ENCODE measurements at regions not wholly inside any gene's neighbourhood (a gene's known extent, or its start where the extent isn't known, plus 50 kb on each side); places are given as distances from the start of the nearest gene placed in this dataset.
"Not testable (repeated sequence)": the region's sequence is repeated elsewhere in the genome, so short reads cannot be mapped to it uniquely, and the experiment has no call there.

DNA sequence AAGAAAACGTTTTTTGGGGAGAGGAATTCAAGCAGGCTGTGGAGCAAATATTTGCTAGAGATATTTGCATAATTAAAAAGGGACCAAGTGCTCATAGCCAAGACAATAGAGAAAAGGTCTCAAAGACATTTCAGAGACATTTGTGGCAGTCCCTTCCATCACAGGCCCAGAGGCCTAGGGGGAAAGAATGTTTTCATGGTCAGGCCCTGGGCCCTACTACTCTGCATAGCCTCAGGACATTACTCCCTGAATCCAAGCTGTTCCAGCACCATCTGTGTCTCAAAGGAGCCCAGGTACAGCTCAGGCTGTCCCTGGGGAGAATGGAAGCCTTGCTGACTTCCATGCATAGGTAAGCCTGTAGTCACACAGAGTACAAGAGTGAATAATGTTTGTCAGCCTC, 113.0 kb upstream of the KIF2A start:
- DNase-seq: no peak

- DNase-seq: not testable (repeated sequence)
Observed at GRCh38 chr5:62196532-62196931, 109.5 kb upstream of the KIF2A start.

DNA sequence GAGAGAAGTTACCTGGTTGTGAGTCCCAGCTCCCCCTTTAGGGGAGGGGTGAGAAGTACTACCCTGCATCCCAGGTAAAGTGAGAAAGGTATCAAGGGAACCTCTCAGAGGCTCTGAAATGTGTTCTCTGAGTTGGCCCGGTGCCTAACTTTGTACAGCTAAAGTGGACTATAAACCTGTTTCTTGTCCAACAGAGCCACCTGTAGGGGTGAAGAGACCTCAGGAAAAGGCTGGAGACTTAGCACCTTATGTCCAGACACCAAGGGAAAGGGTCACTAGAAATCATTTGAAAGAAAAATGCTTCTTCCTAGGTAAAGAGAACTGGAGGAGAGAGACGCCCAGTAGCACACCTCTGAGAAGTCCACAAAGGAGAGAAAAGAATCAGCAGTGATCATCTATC, 108.3 kb upstream of the KIF2A start:
- DNase-seq: no peak

DNA sequence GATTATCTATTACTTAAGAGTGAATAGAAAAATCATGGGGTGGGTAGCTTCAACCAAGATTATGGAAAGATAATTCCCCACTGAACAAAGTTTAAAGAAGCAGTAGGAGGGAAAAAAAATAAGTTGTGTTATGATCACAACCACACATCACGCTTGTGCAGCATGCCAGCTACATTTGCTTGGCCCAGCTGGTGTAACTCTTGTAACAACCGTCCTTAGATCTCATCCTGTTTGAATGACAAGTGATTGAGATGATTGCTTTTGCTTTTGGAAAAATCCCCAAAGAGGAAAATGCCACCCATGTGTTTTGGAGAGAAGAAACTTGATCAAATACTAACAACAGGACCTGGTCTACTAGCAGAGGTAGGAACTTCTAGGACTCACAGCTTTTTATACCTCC, 107.6 kb upstream of the KIF2A start:
- no peak for DNase-seq

DNA sequence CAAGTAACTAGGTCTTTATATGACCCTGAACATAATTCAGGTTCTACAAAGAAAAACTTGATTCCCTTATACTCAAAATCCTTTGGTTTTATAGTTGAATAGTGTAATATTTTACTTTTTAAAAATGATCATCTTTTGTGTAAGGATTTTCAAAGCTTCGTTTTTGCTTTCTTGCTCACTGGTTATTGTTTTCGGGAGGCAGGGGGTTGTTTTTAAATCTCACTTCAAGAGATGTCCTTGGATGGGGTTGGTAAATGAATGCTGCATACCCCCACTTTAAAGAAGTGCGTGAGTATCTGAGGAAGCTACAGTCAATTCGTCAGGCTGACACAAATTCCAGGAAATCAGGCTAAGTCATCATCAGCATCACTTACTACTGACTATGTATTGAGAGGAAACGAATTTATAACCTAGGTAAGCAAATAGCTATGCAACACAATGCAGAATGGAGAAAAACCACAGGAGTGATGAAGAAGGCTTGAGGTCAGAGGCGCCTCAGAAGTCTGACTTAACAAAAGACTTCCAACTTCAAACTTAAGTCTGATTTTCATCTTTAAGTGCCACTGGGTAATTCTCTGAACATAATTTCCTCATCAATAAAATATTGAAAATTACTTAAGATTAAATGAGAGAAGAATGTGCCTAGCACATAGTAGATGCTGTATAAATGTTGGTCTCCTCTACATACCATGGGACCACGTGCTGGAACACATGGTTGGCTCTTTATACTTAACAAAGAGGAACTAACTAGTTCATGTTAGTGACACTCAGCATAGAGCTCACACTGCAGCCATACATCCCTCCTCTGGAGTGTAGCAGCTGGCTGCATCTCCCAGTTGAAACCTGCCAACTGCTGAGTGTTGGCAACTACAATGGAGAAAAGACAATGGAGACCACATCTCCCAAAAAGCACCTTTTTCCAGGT, 106.0 kb upstream of the KIF2A start:
- DNase-seq: no peak

- DNase-seq: no peak
Observed at GRCh38 chr5:62206150-62206829, 99.7 kb upstream of the KIF2A start.

GRCh38 chr5:62208218-62208852, 97.7 kb upstream of the KIF2A start:
- DNase-seq: no peak

- DNase-seq: no peak
Observed at GRCh38 chr5:62211405-62211804, 94.6 kb upstream of the KIF2A start.

GRCh38 chr5:62212648-62213047, 93.4 kb upstream of the KIF2A start:
- DNase-seq: no peak

DNA sequence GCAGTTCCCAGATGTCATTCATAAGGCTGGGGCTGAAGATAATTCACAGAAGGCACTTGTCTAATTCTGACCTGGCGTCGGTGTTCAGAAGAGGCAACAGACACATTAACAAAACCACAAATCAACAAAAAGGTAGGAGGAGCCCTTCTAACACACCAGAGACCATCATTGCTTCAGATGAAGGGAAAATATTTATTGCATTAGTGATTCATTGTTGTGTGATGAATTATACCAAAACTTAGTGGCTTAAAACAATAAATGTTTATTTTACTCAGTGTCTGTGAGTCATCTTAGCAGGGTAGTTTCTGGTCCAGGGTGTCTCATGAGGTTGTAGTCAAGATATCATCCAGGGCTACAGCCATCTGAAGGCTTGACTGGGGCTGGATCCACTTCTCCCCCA, 91.3 kb upstream of the KIF2A start:
- no peak for DNase-seq

- not testable (repeated sequence) for DNase-seq
Observed at GRCh38 chr5:62216603-62217002, 89.4 kb upstream of the KIF2A start.

DNA sequence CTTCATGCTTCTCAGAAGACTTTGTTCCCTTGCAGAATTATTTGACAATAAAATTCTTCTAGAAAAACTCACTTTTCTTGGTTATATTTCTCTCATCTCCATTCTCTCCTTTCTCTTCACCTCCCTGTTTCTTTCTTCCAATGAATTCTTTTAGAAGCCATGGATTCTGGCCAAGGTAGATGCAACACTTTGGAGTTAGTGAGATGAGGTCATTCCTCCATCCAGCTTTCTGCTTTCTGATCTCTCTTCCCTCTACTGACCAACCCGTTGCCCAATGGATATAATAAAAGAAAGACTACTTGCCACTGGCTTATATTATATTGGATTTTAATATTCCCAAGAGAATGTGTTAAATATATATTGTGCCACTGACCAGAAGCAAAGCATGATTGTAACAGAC, 88.9 kb upstream of the KIF2A start:
- not testable (repeated sequence) for DNase-seq

DNA sequence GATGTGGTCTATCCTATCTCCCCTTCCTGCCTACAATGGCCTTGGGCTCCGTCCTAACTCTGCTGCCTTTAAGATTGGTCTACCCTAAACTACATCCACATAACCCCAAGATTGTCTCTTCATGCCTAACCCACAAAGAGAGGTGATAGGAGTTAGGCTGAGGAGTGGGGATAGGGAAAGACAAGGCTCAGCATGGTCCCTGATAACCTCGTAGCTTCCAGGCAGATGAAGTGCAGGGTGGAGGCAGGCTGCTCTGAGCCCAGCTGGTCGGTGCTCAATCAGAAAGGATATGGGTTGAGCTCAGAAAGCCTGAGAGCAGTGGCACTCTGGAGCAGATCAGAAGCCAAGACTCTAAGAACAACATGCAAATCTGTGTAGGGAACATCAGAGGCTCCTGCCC, 87.1 kb upstream of the KIF2A start:
- DNase-seq: not testable (repeated sequence)

DNA sequence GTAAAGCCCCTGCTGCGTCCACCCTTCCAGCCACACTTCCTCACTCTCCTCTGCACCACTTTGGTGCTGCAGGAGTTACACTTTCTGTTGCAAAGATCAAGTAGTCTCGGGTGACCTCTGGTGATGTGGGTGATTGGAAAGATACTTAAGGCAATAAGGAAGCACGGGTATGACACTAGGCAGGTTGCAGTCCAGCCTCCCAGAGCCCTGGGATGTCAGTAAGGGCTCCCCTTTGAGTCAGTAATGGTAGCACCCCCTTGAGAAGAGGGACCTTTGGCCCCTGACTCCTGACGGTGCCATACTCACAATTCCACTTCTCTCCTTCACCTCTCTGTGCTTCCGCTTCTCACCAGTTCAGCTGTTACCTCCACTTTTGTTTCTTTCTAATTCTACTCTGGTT, 84.1 kb upstream of the KIF2A start:
- DNase-seq: not testable (repeated sequence)

DNA sequence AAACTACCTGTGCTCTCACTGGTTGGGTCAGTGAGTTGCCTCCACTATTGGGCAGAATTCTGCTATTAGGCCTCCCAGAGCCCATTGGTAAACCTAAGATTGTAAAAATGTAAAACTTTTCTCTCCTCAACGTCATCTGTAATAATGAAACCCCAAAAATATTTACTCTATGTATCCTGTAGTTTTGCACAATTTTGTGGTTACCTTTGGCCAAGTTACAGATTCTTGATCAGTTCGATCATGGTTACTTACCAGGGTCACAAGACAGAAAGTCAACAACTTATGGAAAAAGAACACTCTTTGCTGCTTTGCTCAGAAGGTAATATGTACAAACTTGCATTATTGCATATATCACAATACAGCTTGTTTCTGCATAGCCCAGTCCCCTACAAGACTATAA, 83.7 kb upstream of the KIF2A start:
- DNase-seq: not testable (repeated sequence)

- DNase-seq: not testable (repeated sequence)
Observed at GRCh38 chr5:62223312-62223670, 82.7 kb upstream of the KIF2A start.

GRCh38 chr5:62224987-62225601, 80.9 kb upstream of the KIF2A start:
- not testable (repeated sequence) for DNase-seq

GRCh38 chr5:62230876-62231388, 75.1 kb upstream of the KIF2A start:
- not testable (repeated sequence) for DNase-seq

- no peak for DNase-seq
Observed at GRCh38 chr5:62231576-62231975, 74.4 kb upstream of the KIF2A start.

GRCh38 chr5:62232218-62232617, 73.8 kb upstream of the KIF2A start:
- not testable (repeated sequence) for DNase-seq

GRCh38 chr5:62233083-62234046, 72.6 kb upstream of the KIF2A start:
- DNase-seq: not testable (repeated sequence)

GRCh38 chr5:62236593-62236992, 69.4 kb upstream of the KIF2A start:
- not testable (repeated sequence) for DNase-seq
